HG02981 (cell line): ENCODE measurements at regions not wholly inside any gene's neighbourhood (a gene's known extent, or its start where the extent isn't known, plus 50 kb on each side); places are given as distances from the start of the nearest gene placed in this dataset.
"Not testable (repeated sequence)": the region's sequence is repeated elsewhere in the genome, so short reads cannot be mapped to it uniquely, and the experiment has no call there.

Experiments used
- ATAC-seq: cut with Tn5 transposase; IDR thresholded peaks from one replicate; pipeline ENCODE4 v1.9.1; 2021; ENCODE audit warnings: mild to moderate bottlenecking, moderate library complexity; ENCODE audit not compliant: unreplicated experiment

DNA sequence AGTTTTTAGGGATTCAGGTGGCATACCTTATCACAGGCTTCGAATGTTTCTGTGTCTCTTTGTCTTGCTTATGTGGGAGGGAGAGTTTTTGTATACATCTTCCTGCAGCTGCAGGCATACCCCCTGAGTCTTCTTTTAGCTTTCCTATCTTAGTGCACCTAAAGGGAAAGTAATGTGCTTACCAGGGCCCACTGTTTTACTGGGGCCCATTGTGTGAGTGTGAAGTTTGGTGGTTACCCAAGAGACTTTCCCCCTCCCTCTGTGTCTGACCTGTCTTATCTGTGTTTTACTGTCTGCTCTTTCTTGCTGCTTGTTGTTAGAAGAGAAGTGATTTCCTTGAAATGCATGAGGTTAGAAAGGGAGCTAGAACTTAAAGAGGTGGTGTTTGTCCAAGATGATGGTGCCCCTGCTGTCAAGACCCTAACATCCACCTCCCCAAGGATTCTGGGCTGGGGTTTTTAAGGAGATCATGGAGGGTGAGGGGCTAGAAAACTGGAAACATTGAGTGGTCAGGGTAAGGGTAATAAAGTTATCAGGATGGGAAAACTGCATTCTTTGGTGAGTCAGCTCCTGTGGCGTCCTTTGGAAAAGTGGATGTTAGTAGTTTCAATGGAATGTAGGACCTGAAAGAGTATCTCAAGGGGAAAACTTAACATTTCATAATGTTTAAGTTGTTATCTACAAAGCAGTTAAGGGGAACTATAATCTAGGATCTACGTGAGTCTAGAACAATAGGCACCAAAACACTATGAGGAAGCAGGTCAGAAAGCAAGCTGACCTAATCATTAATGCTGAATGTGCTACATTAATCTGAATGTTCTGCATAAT is 583.5 kb upstream of the TUSC1 start:
- ATAC-seq, result no peak

DNA sequence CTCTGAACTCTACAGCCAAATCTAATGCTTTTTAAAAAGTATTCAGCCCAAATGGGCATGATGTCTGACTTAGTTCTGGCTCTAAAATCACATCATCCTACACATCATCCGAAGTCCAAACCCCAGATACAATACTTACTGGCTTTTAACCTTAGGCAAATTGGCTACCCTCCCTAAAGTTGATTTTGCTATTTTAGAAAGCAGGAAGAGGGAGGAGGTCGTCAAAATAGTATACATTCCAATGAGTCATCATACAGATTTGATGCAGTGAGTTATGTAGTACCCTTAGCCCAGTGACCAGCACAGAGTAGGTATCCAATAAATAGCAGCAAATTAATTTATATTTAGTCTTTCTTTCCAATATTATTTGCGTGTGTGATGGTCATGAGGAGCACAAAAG is 582.0 kb upstream of the TUSC1 start:
- ATAC-seq, result no peak

DNA sequence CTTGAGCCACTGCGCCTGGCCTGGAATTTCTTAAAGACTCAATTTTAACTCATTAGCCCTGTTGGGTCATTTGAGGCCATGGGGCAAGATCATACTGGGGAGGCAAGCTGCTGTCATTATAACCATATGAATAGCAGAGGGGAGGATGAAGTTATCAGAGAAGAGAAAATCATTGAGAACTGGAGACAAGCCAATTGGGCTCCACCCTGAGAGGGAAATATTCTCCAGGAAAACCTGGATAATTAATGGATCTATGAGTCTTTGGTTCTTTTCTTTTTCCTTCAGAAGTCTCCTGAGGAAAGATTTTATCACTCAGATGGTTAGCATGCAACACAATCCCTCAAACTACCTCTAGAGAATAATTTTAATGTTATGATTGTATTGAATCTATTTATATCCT is 569.6 kb upstream of the TUSC1 start:
- ATAC-seq, result no peak

DNA sequence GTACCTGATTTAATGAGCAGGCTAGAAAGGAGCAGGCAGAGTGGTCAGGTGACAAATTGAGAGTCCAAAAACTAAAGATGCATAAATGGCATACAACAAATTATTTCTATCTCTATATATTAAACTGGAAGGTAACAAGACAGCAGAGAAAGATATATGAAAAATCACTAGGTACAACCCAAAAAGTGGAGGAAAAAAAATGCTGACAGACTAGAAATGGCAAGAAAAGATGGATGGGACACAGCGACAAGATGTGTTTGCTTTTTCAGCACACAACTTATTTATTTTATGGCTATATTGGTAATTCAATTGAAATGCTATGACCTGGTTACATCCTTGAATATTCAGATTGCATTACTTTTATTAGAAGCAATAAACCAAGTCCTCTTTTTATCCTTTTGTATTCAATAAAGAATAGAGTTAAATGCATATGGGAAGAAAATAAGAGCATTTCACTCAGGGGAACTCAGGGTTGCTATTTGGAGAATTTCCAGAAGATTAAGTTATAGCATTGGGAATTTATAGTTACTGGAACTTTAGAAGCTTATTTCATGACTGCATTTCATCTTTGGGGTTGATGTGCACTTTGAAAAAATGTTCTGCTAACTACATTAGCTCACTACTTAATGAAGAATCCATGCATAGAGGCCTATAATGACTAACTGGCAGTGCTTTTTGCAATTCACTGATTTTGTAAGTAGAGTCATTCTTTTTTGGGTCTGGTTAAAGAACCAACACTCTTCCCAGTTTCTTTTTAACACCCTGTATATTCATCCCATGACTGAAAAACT is 566.6 kb upstream of the TUSC1 start:
- no peak for ATAC-seq

DNA sequence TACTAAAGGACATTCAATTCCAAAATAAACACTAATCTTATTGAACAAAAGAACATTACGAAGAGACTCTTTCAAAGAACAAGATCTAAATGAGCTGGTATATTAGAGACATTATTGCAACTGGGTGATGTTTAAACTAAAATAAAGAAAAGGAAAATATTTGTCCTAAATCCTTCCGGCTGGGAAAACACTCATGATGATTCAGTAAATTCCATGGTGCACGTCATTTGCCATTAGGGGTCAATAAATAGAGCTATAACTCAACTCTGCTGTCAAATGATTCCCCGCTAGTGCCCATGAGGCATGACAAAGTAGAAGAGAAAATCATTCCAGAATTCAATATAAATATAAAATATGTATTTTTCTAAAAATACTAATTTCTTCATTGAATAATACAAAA is 565.5 kb upstream of the TUSC1 start:
- no peak for ATAC-seq

DNA sequence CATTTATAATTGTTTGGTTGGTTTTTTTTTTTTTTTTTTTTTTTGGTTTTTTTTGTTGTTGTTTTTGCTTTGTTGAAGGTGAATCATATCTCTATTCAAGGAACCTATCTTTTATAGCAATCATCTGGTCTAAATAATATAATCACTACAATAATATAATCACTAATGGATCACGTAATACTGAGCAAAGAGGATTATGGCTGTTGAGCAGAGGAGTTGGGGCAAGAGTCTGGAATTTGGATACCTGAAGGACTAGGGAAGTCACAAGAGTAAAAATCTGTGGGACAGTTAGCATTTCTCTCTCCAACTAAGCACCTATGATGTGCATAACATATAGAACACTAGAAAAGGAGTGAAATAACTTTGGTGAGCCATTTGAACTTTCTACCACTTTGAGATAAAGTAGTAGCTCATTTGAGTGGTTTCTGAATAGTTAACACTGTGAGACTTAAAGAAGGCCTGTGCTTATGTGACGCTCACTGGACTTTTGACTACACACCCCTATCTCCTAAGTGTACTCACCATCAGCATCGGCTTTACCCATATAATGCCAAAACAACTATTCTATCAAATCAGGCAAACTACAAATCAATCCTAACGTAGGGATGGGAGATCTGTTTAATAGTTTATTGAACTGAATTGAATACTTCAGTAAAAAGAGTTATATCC is 564.9 kb upstream of the TUSC1 start:
- ATAC-seq, result no peak

DNA sequence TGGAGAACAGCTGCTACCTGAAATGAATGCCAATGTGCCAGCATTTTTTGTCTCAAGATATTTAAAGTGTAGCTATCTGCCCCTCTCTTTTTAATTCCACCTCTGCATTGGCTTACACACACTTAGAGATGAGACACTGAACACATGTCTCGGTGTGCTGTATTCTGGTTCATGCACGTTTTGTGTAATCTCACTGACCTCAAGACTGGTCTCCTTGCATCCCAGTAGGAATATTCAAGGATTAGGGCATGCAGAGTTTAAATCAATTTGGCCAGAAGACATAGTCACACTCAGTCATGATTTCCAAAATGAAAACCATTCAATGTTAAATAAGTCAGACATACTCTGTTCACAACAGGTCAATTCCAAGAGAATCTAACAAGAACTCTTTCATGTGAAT is 561.8 kb upstream of the TUSC1 start:
- no peak for ATAC-seq

DNA sequence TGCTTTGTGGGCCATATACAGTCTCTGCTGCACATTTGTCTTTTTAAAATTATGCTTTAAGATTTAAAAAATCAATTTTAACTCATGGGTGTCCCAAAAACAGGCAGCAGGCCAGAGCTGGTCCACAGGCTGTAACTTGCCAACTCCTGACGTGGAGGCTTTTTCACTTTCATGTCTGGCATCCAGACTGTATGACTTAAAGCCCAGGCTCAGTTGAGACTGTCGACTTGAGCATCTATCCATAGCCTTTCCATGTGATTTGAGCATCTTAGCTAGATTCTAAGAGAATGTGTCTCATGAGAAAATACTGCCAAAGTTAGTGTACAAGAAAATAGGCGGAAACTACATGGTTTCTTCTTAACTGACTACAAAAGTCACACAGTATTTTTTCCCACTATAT is 559.0 kb upstream of the TUSC1 start:
- no peak for ATAC-seq

DNA sequence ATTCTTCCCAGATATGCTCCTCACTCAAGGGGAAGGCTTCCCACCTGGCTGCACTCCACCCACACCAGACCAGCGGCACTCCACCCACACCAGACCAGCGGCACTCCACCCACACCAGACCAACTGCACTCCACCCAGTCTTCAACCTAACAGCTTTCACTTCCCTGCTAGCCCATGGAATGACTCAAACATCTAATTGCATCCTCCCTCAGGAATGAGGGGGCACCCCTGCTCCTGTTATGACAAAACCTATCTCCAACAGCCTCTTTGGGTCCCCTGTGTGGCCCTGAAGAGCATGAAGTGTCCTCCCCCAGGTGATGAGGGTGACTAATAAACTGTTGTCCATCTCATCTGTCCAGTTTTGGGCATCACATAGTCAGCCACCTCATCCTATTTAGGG is 556.6 kb upstream of the TUSC1 start:
- no peak for ATAC-seq

DNA sequence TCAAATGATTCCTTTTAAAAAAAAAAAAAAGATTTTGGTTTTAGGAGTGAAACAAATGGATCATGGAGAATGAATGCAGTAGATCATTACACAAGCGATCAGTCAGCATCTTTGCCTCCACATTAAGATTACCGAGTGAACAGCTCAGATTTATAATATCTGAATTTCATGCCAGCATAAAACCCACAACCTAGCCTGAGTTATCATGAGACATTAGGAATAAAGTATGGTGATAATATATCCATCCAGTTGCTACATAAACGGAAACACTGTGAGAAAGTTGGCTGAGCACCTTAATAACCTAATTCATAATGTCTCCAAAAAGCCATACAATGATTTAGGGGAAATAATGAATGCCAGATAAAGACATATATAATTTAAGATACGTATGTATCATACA is 553.1 kb upstream of the TUSC1 start:
- ATAC-seq, result no peak

DNA sequence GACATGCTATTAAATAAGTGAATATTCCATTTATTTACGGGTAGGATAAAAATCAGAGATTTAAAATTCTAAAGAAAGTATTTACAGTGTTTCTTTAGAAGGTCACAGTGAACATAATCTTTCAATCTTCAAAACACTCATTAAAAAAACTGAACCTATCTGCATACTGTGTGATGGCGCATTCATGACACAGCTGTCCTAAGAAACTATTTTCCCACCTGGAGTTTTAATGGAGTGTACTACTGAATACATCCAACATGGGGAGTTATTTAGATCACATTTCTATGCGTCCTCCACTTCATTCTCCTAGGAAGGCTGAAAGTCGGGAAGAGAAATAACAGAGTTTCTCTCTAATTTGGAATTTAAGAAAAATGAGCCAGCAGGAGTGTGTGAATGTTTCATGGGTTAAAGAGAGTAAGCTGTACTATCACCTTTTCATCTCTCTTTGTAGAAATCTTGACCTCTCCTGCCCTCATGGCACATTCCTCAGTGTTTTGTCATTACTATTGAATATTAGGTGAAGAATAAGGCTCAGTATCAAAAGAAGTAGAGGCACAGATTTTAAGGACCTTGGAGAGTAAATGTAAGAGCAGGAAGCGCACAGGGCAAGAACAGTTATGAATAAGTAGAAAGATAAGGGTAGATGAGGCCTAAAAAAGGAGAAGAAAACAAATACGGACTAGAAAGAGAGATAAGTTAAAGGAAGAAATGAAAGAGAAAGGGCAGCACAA is 551.2 kb upstream of the TUSC1 start:
- ATAC-seq, result no peak

DNA sequence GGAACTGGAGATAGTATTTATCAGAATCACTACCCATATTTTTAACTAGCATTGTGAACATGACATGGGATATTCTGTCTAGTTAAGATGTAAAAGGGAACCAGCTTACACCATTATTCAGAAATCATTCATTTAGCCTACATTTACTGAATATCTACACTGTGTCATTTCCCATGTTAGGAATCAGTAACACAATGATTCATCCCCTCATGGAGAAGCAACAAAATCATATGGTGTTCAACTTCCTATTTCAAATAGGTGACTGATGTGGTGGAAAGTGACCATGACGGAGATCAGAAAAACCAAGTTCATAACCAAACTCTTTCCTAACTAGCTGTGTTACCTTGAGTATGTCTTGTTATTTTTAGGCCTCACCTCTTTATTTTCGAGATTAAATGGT is 550.0 kb upstream of the TUSC1 start:
- ATAC-seq, result no peak

DNA sequence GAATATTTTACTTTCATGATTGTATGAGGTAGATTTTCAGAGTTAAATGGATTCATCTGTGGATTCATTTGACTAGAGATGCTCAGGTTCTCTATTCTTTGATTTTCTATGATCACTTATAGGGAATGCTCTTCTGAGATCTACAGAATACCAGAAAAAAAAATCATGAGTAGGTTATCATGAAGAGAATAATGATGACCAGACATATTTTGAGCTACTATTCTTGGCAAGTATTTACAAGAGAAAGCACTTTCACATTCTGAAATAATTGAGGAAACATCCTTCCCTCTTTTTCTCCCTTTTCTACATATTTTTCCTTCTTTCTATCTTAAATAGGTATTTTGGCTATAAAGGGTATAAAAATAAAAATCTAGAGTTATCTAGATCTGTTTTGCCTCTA is 543.0 kb upstream of the TUSC1 start:
- ATAC-seq, result no peak

DNA sequence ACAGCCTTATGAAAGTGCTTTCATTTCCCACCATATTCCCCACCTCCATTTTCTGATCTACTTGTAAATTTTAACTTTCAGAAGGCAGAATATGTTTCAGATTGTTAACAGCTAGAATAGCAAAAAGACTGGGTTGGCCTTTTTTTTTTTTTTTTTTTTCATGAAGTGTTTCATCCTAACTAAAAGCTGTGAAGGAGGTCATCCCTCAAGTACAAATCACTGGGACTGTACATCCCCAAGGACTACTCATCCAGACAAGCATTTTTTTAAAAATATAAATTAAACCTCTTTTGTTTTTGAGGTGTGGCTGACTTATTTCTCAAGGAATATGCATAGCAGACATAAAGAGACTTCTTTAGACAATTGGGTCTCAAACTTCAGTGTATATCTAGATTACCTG is 542.1 kb upstream of the TUSC1 start:
- no peak for ATAC-seq

DNA sequence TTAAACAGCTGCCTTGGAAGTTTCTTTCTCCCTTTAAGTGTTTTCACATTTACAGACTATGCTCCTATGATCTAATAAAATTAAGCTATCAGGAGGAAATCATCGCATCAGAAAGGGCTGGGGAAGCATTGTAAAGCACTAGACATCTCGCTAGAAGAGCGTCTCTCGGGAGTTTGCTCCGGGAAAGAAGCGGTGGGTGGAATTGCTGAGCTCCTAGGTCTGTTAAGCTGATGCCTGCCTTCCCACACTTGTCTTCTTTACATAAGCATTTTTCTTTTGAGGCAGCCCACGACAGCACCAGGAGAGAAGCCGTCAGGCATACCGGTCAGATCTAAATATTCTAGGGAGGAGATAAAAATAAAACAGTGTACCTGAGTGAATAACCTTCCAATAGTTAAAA is 541.7 kb upstream of the TUSC1 start:
- ATAC-seq, result no peak

DNA sequence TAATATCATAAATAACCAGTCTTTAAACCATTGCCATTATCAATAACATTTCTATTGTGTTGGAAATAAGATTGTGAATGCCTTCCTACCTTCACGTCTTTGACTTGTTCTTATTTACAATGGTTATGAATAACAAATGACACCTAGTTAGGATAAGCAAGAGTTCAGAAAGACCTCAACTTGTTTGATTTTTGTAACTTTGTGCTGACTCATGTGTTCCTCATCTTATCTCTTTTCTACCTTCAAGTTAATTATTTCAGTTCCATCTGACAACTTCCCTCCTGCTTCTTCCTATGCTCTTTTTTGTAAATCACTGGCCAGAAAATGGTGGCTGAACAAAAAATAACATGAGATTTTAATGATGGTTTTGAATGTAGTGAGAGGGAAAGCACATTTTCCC is 538.5 kb upstream of the TUSC1 start:
- ATAC-seq, result no peak

DNA sequence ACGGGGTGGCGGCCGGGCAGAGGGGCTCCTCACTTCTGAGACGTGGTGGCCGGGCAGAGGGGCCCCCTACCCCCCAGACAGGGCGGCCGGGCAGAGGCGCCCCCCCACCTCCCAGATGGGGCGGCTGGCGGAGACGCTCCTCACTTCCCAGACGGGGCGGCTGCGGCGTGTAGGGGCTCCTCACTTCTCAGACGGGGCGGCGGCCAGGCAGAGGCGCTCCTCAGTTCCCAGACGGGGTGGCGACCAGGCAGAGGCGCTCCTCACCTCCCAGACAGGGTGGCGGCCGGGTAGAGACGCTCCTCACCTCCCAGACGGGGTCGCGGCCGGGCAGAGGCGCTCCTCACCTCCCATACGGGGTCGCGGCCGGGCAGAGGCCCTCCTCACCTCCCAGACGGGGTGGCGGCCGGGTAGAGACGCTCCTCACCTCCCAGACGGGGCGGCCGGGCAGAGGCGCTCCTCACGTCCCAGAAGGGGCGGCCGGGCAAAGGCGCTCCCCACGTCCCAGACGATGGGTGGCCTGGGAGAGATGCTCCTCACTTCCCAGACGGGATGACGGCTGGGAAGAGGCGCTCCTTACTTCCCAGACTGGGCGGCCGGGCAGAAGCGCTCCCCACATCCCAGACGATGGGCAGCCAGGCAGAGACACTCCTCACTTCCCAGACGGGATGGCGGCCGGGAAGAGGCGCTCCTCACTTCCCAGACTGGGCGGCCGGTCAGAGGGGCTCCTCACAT is 536.6 kb upstream of the TUSC1 start:
- not testable (repeated sequence) for ATAC-seq

DNA sequence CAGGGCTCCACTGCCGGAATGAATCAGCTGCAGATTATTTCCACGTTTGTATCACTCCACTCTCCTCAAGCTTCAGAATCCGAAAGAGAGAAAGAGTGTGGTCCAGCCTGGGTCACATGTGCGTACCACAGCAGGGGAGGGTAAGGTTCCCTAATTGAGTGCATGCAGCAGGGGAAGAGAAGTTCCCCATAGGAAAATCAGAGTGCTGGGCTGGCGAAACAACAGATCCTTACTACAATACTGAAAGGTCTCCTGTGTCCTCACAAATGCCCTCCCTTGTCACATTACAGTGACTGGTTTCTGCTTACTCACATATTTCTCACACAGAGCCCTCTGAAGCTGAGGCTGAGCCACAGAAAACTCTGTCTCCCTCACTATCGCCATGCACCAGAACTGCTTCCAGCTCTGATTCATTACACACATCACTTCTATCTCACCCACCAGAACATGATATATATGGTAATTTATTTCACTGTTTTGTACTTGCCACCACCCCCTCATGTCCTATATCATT is 532.2 kb upstream of the TUSC1 start:
- no peak for ATAC-seq

DNA sequence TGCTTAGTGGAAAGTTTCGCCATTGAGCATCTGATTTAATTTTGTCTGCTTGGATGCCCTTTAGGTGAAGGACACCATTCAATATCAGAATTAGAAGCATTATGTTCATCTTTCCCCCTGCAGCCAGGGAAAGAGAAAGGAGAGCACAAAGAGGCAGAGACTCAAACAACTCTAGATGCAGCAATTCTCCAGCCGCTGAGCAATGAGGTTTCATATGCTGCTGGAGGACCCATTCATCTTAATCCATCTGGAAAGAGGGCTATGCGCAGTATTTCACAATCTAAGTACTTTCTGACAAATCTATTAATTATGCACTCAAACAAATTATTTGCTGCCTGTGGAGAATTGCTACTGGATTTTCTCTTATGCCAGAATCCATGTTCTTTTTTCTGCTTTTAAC is 527.0 kb upstream of the TUSC1 start:
- ATAC-seq, result no peak

DNA sequence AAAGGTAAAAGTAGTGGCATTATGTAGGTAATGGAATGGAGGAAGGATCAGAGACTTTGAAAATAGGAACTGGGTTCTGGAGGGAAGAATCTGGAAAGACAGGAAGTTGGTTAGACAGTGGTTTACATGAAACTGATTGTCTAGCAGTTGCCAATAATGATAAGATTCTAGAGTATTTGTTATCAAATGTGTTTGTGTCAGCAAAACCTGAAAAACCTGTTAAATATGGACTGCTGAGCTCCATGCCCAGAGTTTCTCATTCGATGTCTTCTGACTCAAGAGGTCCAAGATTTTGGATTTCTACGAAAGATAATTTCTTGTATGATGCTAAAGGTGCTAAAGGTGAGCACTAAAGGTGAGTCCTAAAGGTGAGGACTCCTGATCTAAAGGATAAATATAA is 515.0 kb upstream of the TUSC1 start:
- no peak for ATAC-seq
